SK-N-SH (cell line): ENCODE measurements at regions not wholly inside any gene's neighbourhood (a gene's known extent, or its start where the extent isn't known, plus 50 kb on each side); places are given as distances from the start of the nearest gene placed in this dataset.

ENCODE experiments used
- CTCF ChIA-PET: fragments of 300-600, 350-600 bp; formaldehyde crosslinking; extraction: SDS; loops from one replicate; lab custom pipeline; 2021; lab: Yijun Ruan, JAX
- POLR2A ChIA-PET: fragments of 350-600 bp; sonication (Branson Sonifier 250); formaldehyde crosslinking; extraction: SDS; loops from one replicate; lab custom pipeline; 2020; ENCODE audit warnings: antibody characterized with exemption, inconsistent platforms; lab: Yijun Ruan, JAX
- DNase-seq: peaks from one replicate; pipeline ENCODE4 v3.0.0; 2012
- H2AFZ ChIP-seq: fragments of 200-600 bp; sonication (generic); 2 replicates; pipeline ENCODE4 v1.8.1; 2016; ENCODE audit warnings: antibody characterized with exemption, mild to moderate bottlenecking, low read depth
- H3F3A ChIP-seq: fragments of 200-600 bp; sonication (generic); replicated peaks from 2 replicates; pipeline ENCODE3; 2016; ENCODE audit warnings: antibody characterized with exemption, mild to moderate bottlenecking; ENCODE audit not compliant: insufficient read depth
- H3K27ac ChIP-seq, 2 experiments: fragments of 200-500 bp in 1 of 2; fragments of 200-600 bp in 1 of 2; sonication (Bioruptor generic) in 1 of 2; sonication (generic), shearing (Covaris generic) in 1 of 2; 2 replicates each; pipeline versions ENCODE4 v1.5.1 to v1.6.1; 2014 to 2016; ENCODE audit warnings: low read depth in 2 of 2, inconsistent platforms in 1 of 2, low read length in 1 of 2, mild to moderate bottlenecking in 1 of 2, mixed read lengths in 1 of 2
- H3K27me3 ChIP-seq: fragments of 200-600 bp; sonication (generic), shearing (Covaris generic); 2 replicates; pipeline ENCODE4 v1.6.1; 2016; ENCODE audit warnings: mixed run types; ENCODE audit not compliant: insufficient read depth
- H3K36me3 ChIP-seq, 2 experiments: fragments of 200-500 bp in 1 of 2; fragments of 200-600 bp in 1 of 2; sonication (Bioruptor generic) in 1 of 2; sonication (generic) in 1 of 2; replicated peaks in 1 of 2; 2 replicates each; pipeline versions ENCODE3 to v1.5.1; 2014 to 2016; ENCODE audit warnings: low read length in 1 of 2, mild to moderate bottlenecking in 1 of 2; ENCODE audit not compliant: insufficient read depth in 2 of 2, control insufficient read depth in 1 of 2
- H3K4me1 ChIP-seq, 2 experiments: fragments of 200-500 bp in 1 of 2; fragments of 200-600 bp in 1 of 2; sonication (Bioruptor generic) in 1 of 2; sonication (generic), shearing (Covaris generic) in 1 of 2; 2 replicates each; pipeline versions ENCODE4 v1.5.1 to v1.6.1; 2014 to 2016; ENCODE audit warnings: low read depth in 1 of 2, low read length in 1 of 2, mixed run types in 1 of 2; ENCODE audit not compliant: insufficient read depth in 2 of 2, control insufficient read depth in 1 of 2
- H3K4me2 ChIP-seq: fragments of 200-600 bp; sonication (generic), shearing (Covaris generic); 2 replicates; pipeline ENCODE4 v1.6.1; 2017; ENCODE audit warnings: mixed run types
- H3K4me3 ChIP-seq, 2 experiments: fragments of 200-500 bp in 1 of 2; fragments of 200-600 bp in 1 of 2; sonication (Bioruptor generic) in 1 of 2; sonication (generic), shearing (Covaris generic) in 1 of 2; 2 replicates each; pipeline versions ENCODE4 v1.5.1 to v1.8.1; 2014 to 2016; ENCODE audit warnings: low read depth in 2 of 2, inconsistent platforms in 1 of 2, low read length in 1 of 2, mild to moderate bottlenecking in 1 of 2, mixed read lengths in 1 of 2, moderate library complexity in 1 of 2
- H3K79me2 ChIP-seq: fragments of 200-600 bp; sonication (generic); 2 replicates; pipeline ENCODE4 v1.8.1; 2017; ENCODE audit warnings: mild to moderate bottlenecking; ENCODE audit not compliant: insufficient read depth
- H3K9ac ChIP-seq: fragments of 200-600 bp; sonication (generic); 2 replicates; pipeline ENCODE4 v1.6.1; 2017; ENCODE audit warnings: mixed run types
- H3K9me2 ChIP-seq: fragments of 200-600 bp; sonication (generic); 2 replicates; pipeline ENCODE4 v1.6.1; 2017; ENCODE audit warnings: mixed run types
- H3K9me3 ChIP-seq: fragments of 200-600 bp; sonication (generic); 2 replicates; pipeline ENCODE4 v1.6.1; 2017; ENCODE audit warnings: mixed run types, mild to moderate bottlenecking, moderate library complexity
- H4K20me1 ChIP-seq: fragments of 200-600 bp; sonication (generic); 2 replicates; pipeline ENCODE4 v1.6.1; 2017; ENCODE audit warnings: mild to moderate bottlenecking, mixed run types; ENCODE audit not compliant: insufficient read depth
- CHD2 ChIP-seq: fragments of 150-350 bp; IDR thresholded peaks from 2 replicates; pipeline ENCODE4 v1.6.1; 2018; ENCODE audit warnings: low read length; ENCODE audit not compliant: partially characterized antibody
- ELF1 ChIP-seq: IDR thresholded peaks from 2 replicates; pipeline ENCODE4 v1.4.0; 2012
- IRF3 ChIP-seq: fragments of 150-350 bp; IDR thresholded peaks from 2 replicates; pipeline ENCODE4 v1.6.1; 2016; ENCODE audit warnings: mild to moderate bottlenecking, low read depth, low read length
- JUND ChIP-seq: IDR thresholded peaks from 2 replicates; pipeline ENCODE4 v1.4.0; 2012
- MEF2A ChIP-seq: IDR thresholded peaks from 2 replicates; pipeline ENCODE4 v1.4.0; 2012; ENCODE audit warnings: low read depth, borderline replicate concordance
- RAD21 ChIP-seq: IDR thresholded peaks from 2 replicates; pipeline ENCODE4 v1.6.1; 2012; ENCODE audit warnings: mild to moderate bottlenecking, low read length
- USF1 ChIP-seq: IDR thresholded peaks from 2 replicates; pipeline ENCODE4 v1.4.0; 2012; ENCODE audit warnings: low read depth, borderline replicate concordance
- YY1 ChIP-seq: IDR thresholded peaks from 2 replicates; pipeline ENCODE4 v1.4.0; 2012; ENCODE audit warnings: low read depth, mild to moderate bottlenecking
- WGBS: methylation state at CpG from one replicate; pipeline ENCODE4 v1.1.6; 2017; ENCODE audit warnings: low lambda C conversion rate; 5-methylcytosine and 5-hydroxymethylcytosine counted together
- TF ChIP-seq, protein P1 (sequence below): IDR thresholded peaks from 2 replicates; pipeline ENCODE4 v1.4.0; 2012; ENCODE audit warnings: low read depth

DNA sequence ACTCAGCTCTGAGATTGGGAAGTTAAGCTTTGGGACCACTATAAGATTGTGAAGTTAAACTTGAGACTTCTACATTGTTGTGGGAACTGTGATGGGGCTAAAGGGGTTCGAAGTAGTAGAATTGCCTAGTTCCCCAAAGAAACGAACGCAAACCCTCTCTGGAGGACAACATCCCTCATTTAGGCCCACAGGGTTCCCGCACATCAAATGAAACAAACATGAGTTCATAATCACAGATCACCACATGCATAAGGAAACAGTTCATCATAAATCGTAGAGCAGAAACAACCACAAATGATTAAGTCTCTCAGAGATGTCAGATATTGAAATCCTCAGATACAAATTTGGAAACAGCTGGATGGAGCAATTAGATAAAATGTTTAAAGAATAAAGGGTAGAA is 55.9 kb upstream of the HPCAL1 start:
- H3K27me3 ChIP-seq = no peaks in the 10 kb centered on the region
- no peaks in the 10 kb centered on the region for H3K36me3 ChIP-seq
- ChIA-PET POLR2A (no interaction called here), CTCF (interaction anchor here (0.9 kb wide), 1 partner anchor 73 kb away, joined by 3 read pairs; no protein-coding TSS in a partner anchor)
- no peak overlapping the region for H3K4me3 ChIP-seq
- no peak overlapping the region for H3K9ac ChIP-seq
- 69% methylated on average over 5 of the region's 5 CpGs for WGBS
- H3K9me2 ChIP-seq = no peaks in the 10 kb centered on the region
- H3F3A ChIP-seq = no peaks in the 10 kb centered on the region
- no peaks in the 10 kb centered on the region for H4K20me1 ChIP-seq
- DNase-seq = no peak
- no peaks in the 10 kb centered on the region for H3K79me2 ChIP-seq
- no peak overlapping the region for H3K27ac ChIP-seq
- TF ChIP-seq ELF1 = no peak
- H3K4me1 ChIP-seq = no peaks in the 10 kb centered on the region; a peak in 1 of 4 replicates
- no peak overlapping the region for H2AFZ ChIP-seq
- no peak overlapping the region for H3K4me2 ChIP-seq
- H3K9me3 ChIP-seq = peaks cover 21% of the 10 kb centered on the region

- H3K9ac ChIP-seq = no peak overlapping the region
- no peaks in the 10 kb centered on the region for H3K79me2 ChIP-seq
- no peaks in the 10 kb centered on the region for H3K36me3 ChIP-seq
- H3K4me3 ChIP-seq = no peak overlapping the region
- H3F3A ChIP-seq = no peaks in the 10 kb centered on the region
- no peaks in the 10 kb centered on the region for H3K27me3 ChIP-seq
- 5% methylated on average over 1 of the region's 1 CpG for WGBS
- peaks cover 0 to 11% of the 10 kb centered on the region in 2 experiments; a peak in 1 of 4 replicates for H3K4me1 ChIP-seq
- no peaks in the 10 kb centered on the region for H3K9me2 ChIP-seq
- no peak overlapping the region for H3K27ac ChIP-seq
- H4K20me1 ChIP-seq = no peaks in the 10 kb centered on the region
- H2AFZ ChIP-seq = no peak overlapping the region
- no peak overlapping the region for H3K4me2 ChIP-seq
- no peak for TF ChIP-seq CHD2
- TF ChIP-seq MEF2A = no peak
- no peak for TF ChIP-seq USF1
- no peak for TF ChIP-seq JUND
- TF ChIP-seq RAD21 = no peak
- TF ChIP-seq, protein P1, sequence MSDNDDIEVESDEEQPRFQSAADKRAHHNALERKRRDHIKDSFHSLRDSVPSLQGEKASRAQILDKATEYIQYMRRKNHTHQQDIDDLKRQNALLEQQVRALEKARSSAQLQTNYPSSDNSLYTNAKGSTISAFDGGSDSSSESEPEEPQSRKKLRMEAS = no peak
- no peak for TF ChIP-seq IRF3
- no peak for TF ChIP-seq YY1
- POLR2A ChIA-PET = no interaction called here
- no peak for DNase-seq
- peaks cover 21% of the 10 kb centered on the region for H3K9me3 ChIP-seq
- CTCF ChIA-PET = no interaction called here
These were observed 52.9 kb upstream of the HPCAL1 start for GRCh38 chr2:10249798-10250197.

- WGBS = 85% methylated on average over 2 of the region's 2 CpGs
These were observed 50.5 kb upstream of the HPCAL1 start for GRCh38 chr2:10252224-10252623.

More at GRCh38 chr2:10252224-10252623, 50.5 kb upstream of the HPCAL1 start:
- no peak for DNase-seq
- Histone ChIP-seq H2AFZ (no peak overlapping the region), H3K36me3 (no peaks in the 10 kb centered on the region), H3K27ac (no peak overlapping the region), H3K9me3 (peaks cover 21% of the 10 kb centered on the region), H3F3A (no peaks in the 10 kb centered on the region), H3K9ac (no peak overlapping the region), H3K9me2 (no peaks in the 10 kb centered on the region), H3K79me2 (no peaks in the 10 kb centered on the region), H3K4me2 (no peak overlapping the region), H3K27me3 (no peaks in the 10 kb centered on the region), H3K4me3 (no peak overlapping the region), H4K20me1 (no peaks in the 10 kb centered on the region), H3K4me1 (peaks cover 0 to 33% of the 10 kb centered on the region in 2 experiments; a peak in 1 of 4 replicates)
- POLR2A ChIA-PET = no interaction called here
- CTCF ChIA-PET = interaction anchor here (0.6 to 1.7 kb wide), 3 partner anchors 20 to 51 kb away, joined by 3 to 4 read pairs (median 4); no protein-coding TSS in a partner anchor
- TF ChIP-seq ELF1 (no peak), CHD2 (no peak)
